Activated T-helper 1 cell treated with anti-CD3 and anti-CD28 coated beads, Interleukin-12 subunit alpha, Interleukin-12 subunit beta, Interleukin-2, Interleukin-4 antibody, amounts not matched to agents 30 ng/mL and 10 ng/mL and 1 ng/mL, durations not matched to agents 14 hours and 24 hours and 36 hours (primary cell): ENCODE measurements at regions not wholly inside any gene's neighbourhood (a gene's known extent, or its start where the extent isn't known, plus 50 kb on each side); places are given as distances from the start of the nearest gene placed in this dataset.
"Not testable (repeated sequence)": the region's sequence is repeated elsewhere in the genome, so short reads cannot be mapped to it uniquely, and the experiment has no call there.

Experiments used
- DNase-seq: peaks from one replicate; pipeline ENCODE4 v3.0.0; 2021; ENCODE audit warnings: low spot score
- H3K27ac Mint-ChIP-seq: one replicate; pipeline ENCODE4 v1.8.0; 2021; ENCODE audit warnings: mild to moderate bottlenecking, mixed read lengths
- H3K27me3 Mint-ChIP-seq: one replicate; pipeline ENCODE4 v1.8.0; 2022; ENCODE audit warnings: mild to moderate bottlenecking, moderate library complexity, mixed read lengths; ENCODE audit not compliant: insufficient read depth
- H3K36me3 Mint-ChIP-seq: one replicate; pipeline ENCODE4 v1.8.0; 2021; ENCODE audit warnings: low read depth, mixed read lengths
- H3K4me1 Mint-ChIP-seq: one replicate; pipeline ENCODE4 v1.8.0; 2021; ENCODE audit warnings: low read depth, mixed read lengths
- H3K4me3 Mint-ChIP-seq: one replicate; pipeline ENCODE4 v1.8.0; 2021; ENCODE audit warnings: mild to moderate bottlenecking, moderate library complexity, mixed read lengths
- H3K9me3 Mint-ChIP-seq: one replicate; pipeline ENCODE4 v1.8.0; 2021; ENCODE audit warnings: mixed read lengths
- intact Hi-C: fragments of 100-400 bp; cut with micrococcal nuclease; formaldehyde crosslinking; loops from one replicate; pipeline ENCODE4 v1.15.1; 2024

DNA sequence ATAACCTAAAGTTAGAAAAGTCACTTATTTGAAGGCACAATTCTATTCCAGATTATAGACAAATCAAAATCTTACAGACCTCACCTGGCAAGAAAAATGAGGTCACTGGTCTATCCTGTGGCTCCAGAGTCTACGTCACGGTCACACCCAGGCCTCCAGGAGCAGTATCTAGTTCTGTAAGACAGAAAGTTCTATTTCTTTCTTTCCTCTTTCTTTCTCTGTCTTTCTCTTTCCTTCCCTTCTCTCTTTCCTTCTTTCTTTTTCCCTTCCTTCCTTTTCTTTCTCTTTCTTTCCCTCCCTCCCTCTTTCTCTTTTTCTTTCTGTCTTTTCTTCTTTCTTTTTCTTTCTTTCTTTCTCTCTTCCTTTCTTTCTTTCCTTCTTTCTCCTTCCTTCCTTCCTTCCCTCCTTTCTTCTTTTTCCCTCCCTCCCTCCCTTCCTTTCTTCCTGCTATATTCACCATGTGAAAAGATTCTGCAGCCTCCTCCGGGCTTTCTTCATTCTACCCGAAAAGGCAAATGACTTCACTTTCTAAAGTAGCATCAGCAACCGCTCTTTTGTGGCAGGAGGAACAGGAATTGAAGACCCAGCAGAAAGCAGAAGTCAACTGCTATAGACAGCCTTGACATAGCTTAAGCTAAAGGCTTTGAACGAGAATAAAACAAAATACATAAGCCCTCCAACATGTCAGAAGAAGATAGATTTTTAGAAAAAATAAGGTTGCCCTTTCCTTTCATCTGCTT is 83.9 kb upstream of the SIRPG start:
- Mint-ChIP-seq H3K9me3 (no peaks in the 10 kb centered on the region), H3K4me3 (no peak overlapping the region), H3K36me3 (no peaks in the 10 kb centered on the region), H3K27ac (no peak overlapping the region), H3K4me1 (no peaks in the 10 kb centered on the region), H3K27me3 (peaks cover 23% of the 10 kb centered on the region)
- no peak for DNase-seq
- intact Hi-C loops = no loop called here

DNA sequence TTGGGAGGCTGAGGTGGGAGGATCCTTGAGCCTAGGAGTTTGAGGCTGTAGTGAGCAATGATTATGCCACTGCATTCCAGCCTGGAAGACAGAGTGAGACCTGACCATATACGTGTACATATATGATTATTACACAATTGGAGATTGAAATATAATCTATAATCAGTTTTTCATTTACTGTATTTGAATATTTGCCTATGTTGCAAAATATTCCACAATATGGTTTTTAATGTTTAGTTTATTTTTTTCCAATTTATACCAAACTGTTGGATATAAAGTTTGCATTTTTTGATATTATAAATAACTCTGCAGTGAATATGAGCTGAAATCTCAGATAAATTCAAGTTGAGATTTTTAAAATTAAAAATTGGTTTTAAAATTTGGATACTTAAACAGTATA is 79.6 kb upstream of the SIRPG start:
- Mint-ChIP-seq H3K9me3 (no peaks in the 10 kb centered on the region), H3K27ac (no peak overlapping the region)
- intact Hi-C loops = no loop called here

GRCh38 chr20:1735417-1736089 is 78.0 kb upstream of the SIRPG start:
- H3K36me3 Mint-ChIP-seq = no peaks in the 10 kb centered on the region
- no peak for DNase-seq
- intact Hi-C loops = loop anchor here (2.0 kb wide), 1 partner anchor 111 kb away; no protein-coding TSS in a partner anchor
- no peak overlapping the region for H3K27ac Mint-ChIP-seq
- H3K4me3 Mint-ChIP-seq = no peak overlapping the region
- peaks cover 40% of the 10 kb centered on the region for H3K4me1 Mint-ChIP-seq
- no peaks in the 10 kb centered on the region for H3K9me3 Mint-ChIP-seq
- H3K27me3 Mint-ChIP-seq = peaks cover 5% of the 10 kb centered on the region

More for the DNA sequence above, 79.6 kb upstream of the SIRPG start:
- no peak overlapping the region for H3K4me3 Mint-ChIP-seq
- no peaks in the 10 kb centered on the region for H3K36me3 Mint-ChIP-seq
- H3K4me1 Mint-ChIP-seq = peaks cover 27% of the 10 kb centered on the region
- peaks cover 19% of the 10 kb centered on the region for H3K27me3 Mint-ChIP-seq
- no peak for DNase-seq

DNA sequence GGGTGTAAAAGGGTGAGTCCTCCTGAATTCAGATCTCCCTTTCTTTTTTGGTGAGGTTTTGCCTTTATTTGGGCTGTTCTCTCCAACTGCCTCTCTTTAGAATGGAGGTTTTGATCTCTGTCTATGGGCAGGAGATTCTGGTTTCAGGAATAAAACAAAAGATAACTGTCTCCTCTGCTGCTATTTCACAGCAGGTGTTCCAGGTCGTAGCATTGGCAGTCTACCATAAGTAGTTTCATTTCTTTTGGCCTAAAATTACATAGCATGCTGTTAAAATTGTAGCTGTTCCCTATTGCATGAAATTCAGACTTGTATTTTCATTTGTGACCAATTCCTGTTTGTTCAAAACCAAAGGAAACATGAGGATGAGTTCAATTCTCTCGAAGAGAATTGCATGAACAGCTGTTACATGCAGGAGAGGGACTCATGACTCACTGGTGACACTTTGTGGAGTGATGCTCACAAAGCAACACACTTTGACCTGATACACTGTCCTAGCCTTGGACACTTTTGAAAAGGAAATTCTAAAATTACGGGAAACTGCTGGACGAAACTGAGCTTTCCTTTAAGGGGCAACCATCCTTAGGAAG is 76.8 kb upstream of the SIRPG start:
- intact Hi-C loops = loop anchor here (1.0 to 5.0 kb wide), 6 partner anchors 47 to 226 kb away; partner anchors contain the start of gene SIRPG
- no peak overlapping the region for H3K27ac Mint-ChIP-seq
- H3K9me3 Mint-ChIP-seq = no peaks in the 10 kb centered on the region
- H3K4me1 Mint-ChIP-seq = peaks cover 40% of the 10 kb centered on the region
- H3K27me3 Mint-ChIP-seq = peaks cover 2% of the 10 kb centered on the region
- DNase-seq = no peak
- no peak overlapping the region for H3K4me3 Mint-ChIP-seq
- H3K36me3 Mint-ChIP-seq = no peaks in the 10 kb centered on the region

GRCh38 chr20:1731828-1732375 is 74.3 kb upstream of the SIRPG start:
- H3K36me3 Mint-ChIP-seq, H3K27me3 Mint-ChIP-seq, H3K9me3 Mint-ChIP-seq: not testable (repeated sequence)
- Mint-ChIP-seq H3K4me1 (peaks cover 40% of the 10 kb centered on the region), H3K4me3 (peak overlapping the region; percentile 51), H3K27ac (peak overlapping the region; percentile 79)
- DNase-seq = peak; percentile 27
- intact Hi-C loops = loop anchor here (1.0 to 5.0 kb wide), 3 partner anchors 45 to 265 kb away; partner anchors contain the start of gene SIRPG

DNA sequence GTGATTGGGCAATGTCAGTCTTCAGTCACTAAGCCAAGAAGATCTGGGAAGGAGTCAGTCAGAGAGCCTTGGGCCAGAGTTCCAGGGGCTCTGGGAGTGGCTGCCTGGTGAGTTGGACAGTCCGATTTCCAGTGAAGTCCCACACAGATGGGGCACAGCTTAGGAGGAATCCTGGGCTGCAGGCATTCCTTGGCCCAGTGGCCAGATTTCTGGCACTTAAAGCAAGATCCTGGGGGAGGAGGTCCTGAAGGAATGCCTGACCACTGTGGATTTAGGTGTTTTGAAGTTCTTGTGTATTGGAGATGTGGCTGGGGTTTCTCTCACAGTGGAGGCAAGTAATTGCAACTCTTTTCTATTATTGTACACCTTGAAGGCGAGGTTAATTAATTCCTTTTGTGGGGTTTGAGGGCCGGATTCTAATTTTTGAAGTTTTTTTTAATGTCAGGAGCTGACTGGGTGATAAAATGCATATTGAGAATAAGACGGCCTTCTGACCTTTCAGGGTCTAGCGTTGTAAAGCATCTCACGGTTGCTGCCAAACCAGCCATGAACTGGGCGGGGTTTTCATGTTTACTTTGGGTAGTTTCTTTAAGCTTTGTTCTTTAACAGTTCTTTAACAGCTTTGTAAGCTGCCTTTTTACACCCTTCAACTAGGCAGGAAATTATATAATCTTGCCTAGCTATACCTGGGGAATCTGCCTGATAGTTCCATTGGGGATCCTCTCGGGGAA is 73.6 kb upstream of the SIRPG start:
- intact Hi-C loops = loop anchor here (5.0 kb wide), 2 partner anchors 44 to 74 kb away; partner anchors contain the start of gene SIRPG
- not testable (repeated sequence) for H3K36me3 Mint-ChIP-seq, H3K27me3 Mint-ChIP-seq, H3K27ac Mint-ChIP-seq, H3K9me3 Mint-ChIP-seq, DNase-seq
- H3K4me1 Mint-ChIP-seq = peaks cover 40% of the 10 kb centered on the region
- H3K4me3 Mint-ChIP-seq = peak overlapping the region; percentile 51

DNA sequence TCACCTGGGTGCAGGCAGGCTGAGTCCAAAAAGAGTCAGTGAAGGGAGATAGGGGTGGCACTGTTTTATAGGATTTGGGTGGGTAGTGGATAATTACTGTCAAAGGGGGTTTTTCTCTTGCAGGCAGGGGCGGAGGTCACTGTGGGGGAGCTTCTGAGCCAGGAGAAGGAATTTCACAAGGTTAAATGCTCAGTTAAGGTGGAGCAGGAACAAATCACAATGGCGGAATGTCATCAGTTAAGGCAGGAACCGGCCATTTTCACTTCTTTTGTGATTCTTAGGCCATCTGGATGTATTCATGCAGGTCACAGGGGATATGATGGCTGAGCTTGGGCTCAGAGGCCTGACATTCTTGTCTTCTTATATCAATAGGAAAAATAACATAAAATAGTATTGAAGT is 69.7 kb upstream of the SIRPG start:
- H3K27me3 Mint-ChIP-seq, DNase-seq, H3K4me3 Mint-ChIP-seq, intact Hi-C loops, H3K36me3 Mint-ChIP-seq, H3K27ac Mint-ChIP-seq: not testable (repeated sequence)
- H3K9me3 Mint-ChIP-seq = peaks cover 22% of the 10 kb centered on the region
- H3K4me1 Mint-ChIP-seq = peaks cover 15% of the 10 kb centered on the region

DNA sequence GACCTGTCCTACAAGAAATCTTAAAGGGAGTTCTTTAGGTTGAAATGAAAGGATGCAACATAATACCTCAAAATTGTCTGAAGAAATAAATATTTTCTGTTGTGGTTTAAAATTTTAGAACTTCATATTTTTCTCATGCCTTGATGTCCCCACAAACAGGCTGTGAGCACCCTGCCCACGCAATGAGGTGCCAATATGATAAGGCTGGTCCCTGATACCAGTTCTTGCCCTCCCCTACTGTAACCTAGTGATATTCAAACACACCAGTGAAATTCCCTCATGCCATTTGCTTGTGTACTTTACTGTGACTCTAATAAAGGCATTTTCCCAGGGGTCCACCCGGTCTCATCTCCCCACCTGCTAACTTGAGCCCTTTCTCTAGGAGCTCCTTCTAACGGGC is 67.3 kb upstream of the SIRPG start:
- no peak for DNase-seq
- Mint-ChIP-seq H3K27ac (no peak overlapping the region), H3K27me3 (no peaks in the 10 kb centered on the region), H3K36me3 (peaks cover 1% of the 10 kb centered on the region), H3K4me3 (no peak overlapping the region), H3K4me1 (no peaks in the 10 kb centered on the region), H3K9me3 (peaks cover 22% of the 10 kb centered on the region)
- intact Hi-C loops = no loop called here

DNA sequence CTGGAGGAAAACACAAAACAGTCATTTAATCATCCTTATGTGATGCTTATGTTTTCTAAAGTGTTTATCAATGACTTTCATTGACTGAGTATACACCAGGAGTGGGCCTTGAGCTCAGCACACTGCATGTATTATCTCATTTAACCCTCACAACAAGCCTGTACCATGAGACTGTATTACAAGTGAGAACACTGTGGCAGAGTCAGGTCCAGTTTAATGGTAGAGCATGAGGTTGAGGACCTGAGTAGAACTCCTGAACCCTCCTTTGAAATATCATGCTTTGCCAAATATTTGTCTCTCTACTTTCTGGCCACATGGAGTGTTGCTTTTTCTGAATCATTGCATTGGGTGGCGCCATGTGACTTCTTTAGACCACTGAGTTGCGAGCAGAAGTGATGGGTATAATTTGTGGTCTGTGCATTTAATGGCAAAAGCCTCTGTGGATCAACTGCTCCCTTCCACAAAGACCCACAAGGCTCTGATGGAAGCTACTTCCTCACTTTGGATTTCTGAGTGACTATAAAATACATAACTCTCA is 65.0 kb upstream of the SIRPG start:
- Mint-ChIP-seq H3K27me3 (peaks cover 1% of the 10 kb centered on the region), H3K36me3 (peaks cover 1% of the 10 kb centered on the region), H3K27ac (no peak overlapping the region), H3K4me3 (no peak overlapping the region), H3K4me1 (no peaks in the 10 kb centered on the region), H3K9me3 (peaks cover 22% of the 10 kb centered on the region)
- intact Hi-C loops = no loop called here
- DNase-seq = no peak

- Mint-ChIP-seq H3K27me3 (peaks cover 2% of the 10 kb centered on the region), H3K9me3 (peaks cover 22% of the 10 kb centered on the region), H3K27ac (no peak overlapping the region), H3K4me1 (no peaks in the 10 kb centered on the region), H3K36me3 (peaks cover 1% of the 10 kb centered on the region), H3K4me3 (no peak overlapping the region)
- no peak for DNase-seq
- intact Hi-C loops = no loop called here
Observed at GRCh38 chr20:1721687-1722512, 64.3 kb upstream of the SIRPG start.

- Mint-ChIP-seq H3K4me3 (no peak overlapping the region), H3K27ac (no peak overlapping the region), H3K9me3 (peaks cover 22% of the 10 kb centered on the region), H3K27me3 (peaks cover 5% of the 10 kb centered on the region), H3K4me1 (no peaks in the 10 kb centered on the region), H3K36me3 (peaks cover 1% of the 10 kb centered on the region)
- intact Hi-C loops = no loop called here
- no peak for DNase-seq
Observed at GRCh38 chr20:1720845-1721475, 63.4 kb upstream of the SIRPG start.
